HG02884 (cell line): ENCODE measurements at regions not wholly inside any gene's neighbourhood (a gene's known extent, or its start where the extent isn't known, plus 50 kb on each side); places are given as distances from the start of the nearest gene placed in this dataset.

ENCODE experiments used
- ATAC-seq: cut with Tn5 transposase; IDR thresholded peaks from one replicate; pipeline ENCODE4 v1.9.1; 2021; ENCODE audit warnings: mild to moderate bottlenecking, moderate library complexity; ENCODE audit not compliant: unreplicated experiment

- ATAC-seq, result no peak
Measured at GRCh38 chr13:63999614-64000305, 2584.1 kb upstream of the PCDH20 start.

- no peak for ATAC-seq
Measured at GRCh38 chr13:63983366-63983765, 2567.7 kb upstream of the PCDH20 start.

DNA sequence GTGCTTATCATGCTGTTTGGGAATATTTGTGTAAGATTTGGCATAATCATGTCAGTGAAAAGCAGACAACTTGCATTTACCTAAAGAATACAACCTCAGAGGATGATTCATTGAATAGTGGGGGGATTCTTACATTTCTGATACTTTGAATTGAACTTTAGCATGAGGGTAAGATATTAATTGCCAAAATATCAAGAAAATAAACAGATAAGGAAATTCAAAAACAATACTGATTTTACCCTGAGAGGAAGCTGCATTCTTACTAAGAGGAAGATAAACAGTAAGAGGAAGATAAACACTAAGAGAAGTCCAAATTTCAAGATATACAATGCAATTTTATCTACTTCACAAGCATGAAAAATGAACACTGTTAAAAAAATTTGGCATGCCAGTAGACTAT, 2564.3 kb upstream of the PCDH20 start:
- no peak for ATAC-seq

DNA sequence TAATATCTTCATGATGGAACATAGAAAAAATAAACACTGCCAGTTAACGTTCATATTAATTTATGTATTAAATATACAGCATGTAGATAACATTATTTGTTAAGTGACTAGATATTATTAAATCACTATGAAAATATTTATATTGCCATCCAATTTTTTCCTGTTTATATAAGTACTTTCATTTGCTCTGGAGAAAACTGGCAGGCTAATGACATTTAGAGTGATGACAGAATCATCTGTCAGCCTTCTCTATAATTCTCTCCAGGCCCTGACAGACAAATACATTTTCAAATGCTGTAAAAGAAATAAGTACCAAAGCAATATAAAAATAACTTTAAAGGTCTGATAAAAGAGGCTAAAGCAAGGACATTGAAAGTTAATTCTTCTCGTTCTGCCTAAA, 2556.7 kb upstream of the PCDH20 start:
- ATAC-seq, result no peak

GRCh38 chr13:63954683-63955082, 2539.0 kb upstream of the PCDH20 start:
- ATAC-seq, result no peak

DNA sequence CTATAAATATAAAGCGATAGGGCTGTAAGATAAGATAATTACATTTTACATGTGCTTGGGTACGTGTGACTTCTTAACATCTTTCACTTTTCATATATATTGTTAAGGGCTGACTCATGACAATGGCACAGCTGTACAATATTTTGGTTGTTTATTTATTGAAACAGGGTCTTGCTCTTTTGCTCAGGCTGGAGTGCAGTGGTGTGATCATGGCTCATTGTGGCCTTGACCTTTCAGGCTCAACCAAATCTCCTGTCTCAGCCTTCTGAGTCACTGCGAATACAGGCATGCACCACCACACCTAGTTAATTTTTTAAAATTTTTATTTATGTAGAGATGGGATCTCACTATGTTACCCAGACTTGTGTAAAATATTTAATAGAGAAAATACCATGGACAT, 2532.4 kb upstream of the PCDH20 start:
- ATAC-seq, result no peak

DNA sequence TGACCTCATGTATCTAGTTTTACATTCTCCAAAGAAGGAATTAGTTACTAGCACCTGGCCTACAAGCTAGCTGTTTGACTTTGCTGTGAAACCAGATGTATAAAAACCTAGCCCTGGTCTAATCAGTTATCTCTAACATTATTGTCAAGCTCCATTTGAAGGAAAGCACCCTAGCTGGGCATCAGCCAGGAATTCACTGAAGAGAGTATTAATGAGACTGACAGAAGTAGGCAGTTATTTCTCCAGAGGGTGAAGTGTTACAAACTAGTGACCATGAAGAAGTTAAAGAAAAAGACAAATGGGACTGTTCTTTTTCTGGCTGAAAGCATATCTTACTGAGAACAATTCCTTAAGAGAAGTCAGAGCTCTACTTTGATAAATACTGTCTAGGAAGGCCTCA, 2529.3 kb upstream of the PCDH20 start:
- no peak for ATAC-seq

GRCh38 chr13:63942372-63942771, 2526.7 kb upstream of the PCDH20 start:
- no peak for ATAC-seq

DNA sequence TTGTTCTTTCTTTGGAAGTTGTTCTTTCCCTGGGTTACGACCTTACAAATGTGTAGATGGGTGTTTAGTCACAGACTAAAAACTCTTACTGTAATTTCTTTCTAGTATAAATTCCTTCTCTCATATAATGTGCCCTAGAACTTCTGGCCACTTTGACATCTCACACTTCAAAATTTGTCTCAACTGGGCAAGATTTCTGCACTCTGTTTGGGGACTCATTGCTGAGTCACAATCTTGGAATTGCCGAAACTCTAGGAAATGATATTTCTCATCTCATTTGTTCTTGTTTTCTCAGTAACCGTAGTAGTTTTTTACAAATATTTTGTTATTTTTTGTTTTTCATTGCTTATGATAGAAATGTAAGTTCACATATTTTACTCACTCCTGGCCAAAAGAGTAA, 2523.2 kb upstream of the PCDH20 start:
- no peak for ATAC-seq

DNA sequence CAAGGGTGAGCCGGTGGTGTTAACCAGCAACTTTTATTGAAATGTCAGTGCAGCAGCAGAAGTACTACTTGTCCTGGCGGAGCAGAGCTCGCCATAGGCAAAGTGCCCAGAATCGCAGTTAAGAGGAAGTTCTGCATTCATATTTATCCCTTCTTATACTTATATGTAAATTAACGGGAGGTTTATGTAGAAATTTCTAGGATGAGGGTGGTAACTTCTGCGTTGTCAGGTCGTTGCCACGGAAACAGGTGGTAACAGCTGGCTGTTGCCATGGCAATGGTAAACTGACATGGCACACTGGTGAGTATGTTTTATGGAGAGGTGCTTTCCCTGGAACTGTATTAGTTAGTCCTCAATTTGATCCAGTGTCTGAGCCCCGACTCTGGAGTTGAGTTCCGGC, 2494.9 kb upstream of the PCDH20 start:
- ATAC-seq, result no peak

- no peak for ATAC-seq
Measured at GRCh38 chr13:63909726-63910375, 2494.2 kb upstream of the PCDH20 start.

DNA sequence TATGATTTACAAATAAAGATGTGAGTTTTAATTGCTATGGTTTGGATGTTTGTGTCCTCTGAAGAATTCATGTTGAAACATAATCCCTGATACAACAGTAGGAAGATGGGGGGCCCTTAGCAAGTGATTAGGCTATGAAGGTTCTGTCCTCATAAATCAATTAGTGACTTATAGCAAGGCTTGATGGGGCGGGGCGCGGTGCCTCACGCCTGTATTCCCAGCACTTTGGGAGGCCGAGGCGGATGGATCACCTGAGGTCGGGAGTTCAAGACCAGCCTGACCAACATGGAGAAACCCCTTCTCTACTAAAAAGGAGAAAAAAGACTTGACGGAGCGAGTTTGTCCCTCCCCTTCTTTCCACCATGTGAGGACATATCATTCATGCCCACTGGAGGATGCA, 2486.5 kb upstream of the PCDH20 start:
- no peak for ATAC-seq

DNA sequence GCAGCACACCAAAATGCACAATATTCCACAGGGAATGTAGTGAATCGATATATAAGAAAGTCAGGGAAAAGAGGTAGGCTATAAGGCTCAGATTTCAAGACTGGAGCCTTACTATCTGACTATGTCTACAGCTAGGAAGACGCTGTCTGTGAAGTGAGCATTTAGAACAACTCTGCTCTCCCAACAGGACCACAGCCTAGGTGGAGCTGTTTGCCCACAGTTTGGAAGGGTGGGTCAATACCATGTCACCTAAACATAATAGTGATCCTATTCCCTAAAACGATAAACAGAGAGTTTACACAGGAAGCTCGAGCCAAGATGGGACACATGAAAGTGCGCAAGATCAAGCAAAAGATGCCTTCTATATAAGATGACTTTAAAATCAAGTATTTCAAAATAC, 2486.0 kb upstream of the PCDH20 start:
- no peak for ATAC-seq

GRCh38 chr13:63900406-63900805, 2484.8 kb upstream of the PCDH20 start:
- ATAC-seq, result no peak

- ATAC-seq, result no peak
Measured at GRCh38 chr13:63896321-63896720, 2480.7 kb upstream of the PCDH20 start.

- ATAC-seq, result no peak
Measured at GRCh38 chr13:63882052-63882451, 2466.4 kb upstream of the PCDH20 start.

DNA sequence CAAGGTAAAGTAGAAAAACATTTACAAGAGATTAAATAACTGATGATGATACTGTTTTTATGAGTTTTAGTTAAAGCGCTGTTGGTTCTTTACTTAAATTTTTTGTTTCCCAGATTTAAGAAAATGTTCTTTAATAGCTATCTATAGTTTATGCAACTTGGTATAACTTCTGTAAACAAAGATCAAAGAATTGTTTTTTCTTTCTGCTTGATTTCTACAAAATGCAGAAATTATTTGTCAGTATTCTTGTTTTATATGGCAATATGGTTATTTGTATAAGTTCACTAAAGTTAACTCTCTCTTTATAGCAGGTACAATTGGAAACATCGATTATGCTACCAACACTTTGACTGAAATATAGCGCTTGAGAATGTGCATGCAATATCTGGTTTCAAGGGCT, 2465.1 kb upstream of the PCDH20 start:
- no peak for ATAC-seq

DNA sequence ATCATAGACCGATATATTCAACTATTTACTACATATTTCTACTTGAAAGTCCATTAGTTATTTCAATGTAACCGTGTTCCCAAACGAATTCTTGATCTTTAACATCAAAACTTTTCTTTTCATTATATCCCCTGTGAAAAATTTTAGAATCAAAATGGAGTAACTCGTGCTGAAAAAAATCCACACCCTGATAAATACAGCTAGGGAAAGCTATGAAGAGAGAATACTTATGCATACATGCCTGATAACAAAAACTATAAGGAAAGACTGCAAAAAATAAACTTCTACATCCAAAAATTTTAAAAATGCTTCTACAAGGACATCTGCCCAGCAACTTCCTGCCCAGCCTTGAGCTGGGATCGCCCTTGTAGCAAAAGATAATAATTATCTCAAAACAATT, 2458.3 kb upstream of the PCDH20 start:
- ATAC-seq, result no peak

DNA sequence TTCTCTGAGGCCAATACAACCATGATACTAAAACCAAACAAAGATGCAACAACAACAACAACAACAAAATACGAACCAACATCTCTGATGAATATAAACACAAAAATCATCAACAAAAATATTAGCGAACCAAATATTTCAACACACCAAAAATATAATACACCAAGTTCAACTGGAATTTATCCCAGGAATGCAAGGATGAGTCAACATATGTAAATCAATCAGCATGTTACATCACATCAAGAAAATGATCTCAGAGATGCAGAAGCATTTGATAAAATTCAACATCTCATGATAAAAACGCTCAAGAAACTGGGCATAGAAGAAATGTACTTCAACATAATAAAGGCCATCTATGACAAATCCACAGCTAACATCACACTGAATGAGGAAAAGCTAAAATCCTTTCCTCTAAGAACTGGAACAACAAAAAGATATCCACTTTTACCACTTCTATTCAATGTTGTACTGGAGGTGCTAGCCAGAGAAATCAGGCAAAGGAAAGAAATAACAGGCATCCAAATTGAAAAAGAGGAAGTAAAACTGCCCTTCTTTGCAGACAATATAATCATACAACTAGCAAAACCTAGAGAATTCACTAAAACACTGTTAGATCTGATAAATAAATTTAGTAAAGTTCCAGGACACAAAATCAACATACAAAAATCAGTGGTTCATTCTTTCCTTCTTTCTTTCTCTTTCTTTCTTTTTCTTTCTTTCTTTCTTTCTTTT, 2448.7 kb upstream of the PCDH20 start:
- no peak for ATAC-seq

DNA sequence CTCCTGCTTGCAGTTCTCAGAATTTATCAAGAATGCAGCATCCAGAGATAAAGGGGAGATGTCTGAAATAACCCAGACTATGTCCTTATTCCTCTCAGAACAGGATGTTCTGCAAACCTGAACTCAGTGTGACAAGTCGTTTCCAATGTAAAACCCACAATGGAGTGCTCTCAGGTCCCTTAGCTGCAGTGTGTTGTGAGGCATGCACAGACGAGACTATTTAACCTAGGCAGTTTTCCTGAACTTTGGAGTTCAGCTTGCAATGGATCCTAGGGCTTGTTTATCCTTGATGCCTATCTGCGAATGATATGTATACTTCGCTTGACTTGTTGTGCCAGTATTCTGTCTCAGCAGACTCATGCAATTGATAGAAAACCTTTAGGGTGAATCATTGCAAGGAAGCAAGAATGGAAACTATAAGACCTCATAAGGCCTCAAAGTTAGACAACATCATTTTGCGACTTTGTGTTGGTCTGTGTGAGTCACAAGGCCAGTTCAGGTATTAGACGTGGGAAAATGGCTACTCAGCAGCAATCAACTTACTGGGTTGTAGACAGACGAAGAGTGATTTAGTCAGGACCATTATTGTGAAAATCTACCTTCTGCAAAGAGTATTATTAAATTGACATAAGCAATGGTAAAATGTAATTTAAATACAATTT, 2439.9 kb upstream of the PCDH20 start:
- no peak for ATAC-seq

DNA sequence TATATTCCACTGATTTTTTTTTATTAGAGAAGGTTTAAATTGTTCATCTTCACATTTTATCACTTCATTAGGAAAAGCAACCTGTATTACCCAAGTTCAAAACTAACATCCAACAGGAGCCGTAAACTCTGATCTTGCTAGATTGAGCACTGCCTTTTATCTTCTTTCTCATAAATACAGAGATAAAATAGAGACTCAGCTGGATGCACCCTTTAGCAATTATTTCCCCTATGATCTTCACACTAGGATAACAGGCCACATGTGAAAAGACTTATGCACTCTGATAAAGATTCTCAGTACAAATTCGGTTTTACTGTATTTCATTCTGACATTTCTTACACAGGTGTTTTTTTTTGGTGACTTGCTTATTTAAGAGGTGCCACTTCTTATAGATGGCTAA, 2438.2 kb upstream of the PCDH20 start:
- no peak for ATAC-seq

DNA sequence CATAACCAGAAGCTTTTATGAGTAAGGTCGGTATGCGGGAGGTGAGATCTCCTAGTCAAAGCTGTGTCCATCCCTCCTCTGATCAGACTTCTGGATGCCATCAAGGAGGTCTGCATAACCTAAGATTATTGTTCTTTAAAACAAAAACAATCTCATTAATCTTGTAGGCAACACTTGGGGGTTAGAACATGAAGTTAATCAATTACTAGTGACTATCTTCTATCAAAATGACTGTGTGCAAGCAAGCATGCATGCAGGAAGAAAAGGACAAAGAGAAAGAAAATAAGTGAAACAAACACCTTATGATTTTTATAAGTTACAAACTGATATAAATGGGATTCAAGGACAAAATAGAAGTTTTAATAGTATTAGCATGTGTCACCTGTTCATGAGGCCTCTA, 2435.9 kb upstream of the PCDH20 start:
- no peak for ATAC-seq
